Fibroblast of mammary gland (primary cell): ENCODE measurements at regions not wholly inside any gene's neighbourhood (a gene's known extent, or its start where the extent isn't known, plus 50 kb on each side); places are given as distances from the start of the nearest gene placed in this dataset.
"Not testable (repeated sequence)": the region's sequence is repeated elsewhere in the genome, so short reads cannot be mapped to it uniquely, and the experiment has no call there.

ENCODE experiments used
- DNase-seq: peaks from one replicate; pipeline ENCODE4 v3.0.0-alpha.2; 2010; ENCODE audit warnings: low read depth
- H3K4me3 ChIP-seq: 2 replicates; pipeline ENCODE4 v1.5.1; 2011; ENCODE audit warnings: low read depth, mild to moderate bottlenecking, low read length, moderate library complexity; ENCODE audit not compliant: control insufficient read depth
- TF ChIP-seq, protein P1 (sequence below): conservative IDR thresholded peaks from 2 replicates; pipeline ENCODE4 v1.5.1; 2011; ENCODE audit warnings: low read depth, low read length, inconsistent platforms; ENCODE audit not compliant: control insufficient read depth, insufficient read depth

DNA sequence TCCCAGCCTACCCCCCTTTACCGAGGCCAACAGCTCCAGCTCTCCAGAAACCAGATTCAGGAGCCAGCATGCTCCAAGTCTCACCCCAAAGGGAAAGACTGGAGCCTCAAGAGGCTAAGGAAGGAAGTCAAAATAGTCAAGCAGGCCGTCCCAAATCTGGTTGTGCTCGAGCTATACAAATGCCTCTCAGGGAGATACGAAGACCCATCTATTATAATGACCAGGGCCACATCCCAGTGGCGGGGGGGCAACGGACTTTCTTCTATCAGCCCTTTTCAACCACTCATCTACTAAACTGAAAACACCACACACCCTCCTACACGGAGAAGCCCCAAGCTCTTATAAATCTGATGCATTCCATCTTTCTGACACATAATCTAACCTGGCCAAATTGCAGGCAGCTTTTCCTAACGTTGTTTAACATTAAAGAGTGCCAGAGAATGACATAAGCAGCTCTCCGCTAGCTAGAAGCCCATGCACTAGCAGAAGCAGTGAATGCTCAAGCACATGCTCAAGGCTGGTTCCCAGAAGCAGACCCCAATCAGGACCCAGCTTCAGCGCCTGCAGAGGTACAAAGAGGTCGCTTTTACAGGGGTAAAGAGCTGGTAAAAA lies 104.6 kb upstream of the ZNF98 start:
- no peak for DNase-seq
- TF ChIP-seq, protein P1, sequence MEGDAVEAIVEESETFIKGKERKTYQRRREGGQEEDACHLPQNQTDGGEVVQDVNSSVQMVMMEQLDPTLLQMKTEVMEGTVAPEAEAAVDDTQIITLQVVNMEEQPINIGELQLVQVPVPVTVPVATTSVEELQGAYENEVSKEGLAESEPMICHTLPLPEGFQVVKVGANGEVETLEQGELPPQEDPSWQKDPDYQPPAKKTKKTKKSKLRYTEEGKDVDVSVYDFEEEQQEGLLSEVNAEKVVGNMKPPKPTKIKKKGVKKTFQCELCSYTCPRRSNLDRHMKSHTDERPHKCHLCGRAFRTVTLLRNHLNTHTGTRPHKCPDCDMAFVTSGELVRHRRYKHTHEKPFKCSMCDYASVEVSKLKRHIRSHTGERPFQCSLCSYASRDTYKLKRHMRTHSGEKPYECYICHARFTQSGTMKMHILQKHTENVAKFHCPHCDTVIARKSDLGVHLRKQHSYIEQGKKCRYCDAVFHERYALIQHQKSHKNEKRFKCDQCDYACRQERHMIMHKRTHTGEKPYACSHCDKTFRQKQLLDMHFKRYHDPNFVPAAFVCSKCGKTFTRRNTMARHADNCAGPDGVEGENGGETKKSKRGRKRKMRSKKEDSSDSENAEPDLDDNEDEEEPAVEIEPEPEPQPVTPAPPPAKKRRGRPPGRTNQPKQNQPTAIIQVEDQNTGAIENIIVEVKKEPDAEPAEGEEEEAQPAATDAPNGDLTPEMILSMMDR: no peak

DNA sequence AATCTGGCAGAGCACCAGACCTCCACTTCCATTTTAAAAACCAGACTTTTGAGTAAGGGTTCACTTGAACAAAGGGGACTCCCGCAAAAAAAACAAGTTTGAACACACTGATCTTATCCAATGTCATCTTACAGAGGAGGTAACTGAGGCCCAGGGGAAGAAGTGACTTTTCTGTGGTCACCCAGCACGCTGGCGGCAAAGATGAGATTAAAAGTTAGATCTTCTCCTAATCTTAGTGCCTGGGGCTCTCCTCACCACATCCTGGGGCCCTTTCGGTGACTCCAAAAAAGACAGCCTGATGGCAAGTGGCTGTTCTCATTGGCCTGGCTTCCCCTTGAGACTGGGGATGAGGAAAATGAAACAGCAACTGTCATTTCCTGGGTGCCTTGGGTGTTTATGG lies 101.8 kb upstream of the ZNF98 start:
- TF ChIP-seq, protein P1: no peak
- H3K4me3 ChIP-seq: no peak overlapping the region
- no peak for DNase-seq

More for the DNA sequence above, 104.6 kb upstream of the ZNF98 start:
- no peak overlapping the region for H3K4me3 ChIP-seq

DNA sequence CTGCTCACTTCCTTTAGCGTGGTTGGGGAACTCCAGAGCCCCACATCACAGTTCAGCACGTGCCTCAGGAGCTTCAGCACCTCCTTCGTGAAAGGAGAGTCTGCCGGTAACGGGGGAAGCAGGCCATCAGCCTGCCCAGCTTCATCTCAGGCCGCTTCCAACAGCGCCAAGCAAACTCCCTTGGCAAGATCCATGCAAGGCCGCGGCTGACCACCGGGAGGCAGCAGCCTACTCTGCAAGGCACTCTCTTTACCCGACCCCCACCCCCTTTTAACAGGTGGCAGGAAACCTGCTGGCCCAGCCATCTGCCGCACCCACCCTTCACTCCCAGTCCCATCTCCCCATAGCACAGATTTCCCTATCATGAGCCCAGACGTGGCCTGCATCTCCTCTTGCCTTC lies 97.4 kb upstream of the ZNF98 start:
- H3K4me3 ChIP-seq, DNase-seq: not testable (repeated sequence)

DNA sequence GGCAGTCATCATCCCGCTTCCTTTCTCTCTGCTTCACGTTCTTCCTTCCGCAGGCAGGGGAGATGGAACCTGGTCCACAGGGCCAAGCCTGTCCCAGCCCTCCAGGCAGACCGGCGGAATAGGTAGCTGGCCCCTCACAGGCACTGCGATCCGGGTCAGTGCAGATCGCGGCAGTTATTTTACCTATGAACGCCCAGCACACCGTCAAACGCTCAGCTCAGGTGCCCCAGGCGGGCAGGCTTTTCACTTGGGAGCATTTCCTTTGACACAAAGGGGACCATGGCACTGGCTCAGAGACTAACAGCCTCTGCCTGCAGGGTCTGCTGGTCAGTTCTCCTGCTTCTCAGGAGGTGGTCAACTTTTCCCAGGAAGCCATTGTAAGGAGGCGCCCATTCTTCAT lies 97.0 kb upstream of the ZNF98 start:
- DNase-seq: no peak
- TF ChIP-seq, protein P1: no peak
- H3K4me3 ChIP-seq: no peak overlapping the region

DNA sequence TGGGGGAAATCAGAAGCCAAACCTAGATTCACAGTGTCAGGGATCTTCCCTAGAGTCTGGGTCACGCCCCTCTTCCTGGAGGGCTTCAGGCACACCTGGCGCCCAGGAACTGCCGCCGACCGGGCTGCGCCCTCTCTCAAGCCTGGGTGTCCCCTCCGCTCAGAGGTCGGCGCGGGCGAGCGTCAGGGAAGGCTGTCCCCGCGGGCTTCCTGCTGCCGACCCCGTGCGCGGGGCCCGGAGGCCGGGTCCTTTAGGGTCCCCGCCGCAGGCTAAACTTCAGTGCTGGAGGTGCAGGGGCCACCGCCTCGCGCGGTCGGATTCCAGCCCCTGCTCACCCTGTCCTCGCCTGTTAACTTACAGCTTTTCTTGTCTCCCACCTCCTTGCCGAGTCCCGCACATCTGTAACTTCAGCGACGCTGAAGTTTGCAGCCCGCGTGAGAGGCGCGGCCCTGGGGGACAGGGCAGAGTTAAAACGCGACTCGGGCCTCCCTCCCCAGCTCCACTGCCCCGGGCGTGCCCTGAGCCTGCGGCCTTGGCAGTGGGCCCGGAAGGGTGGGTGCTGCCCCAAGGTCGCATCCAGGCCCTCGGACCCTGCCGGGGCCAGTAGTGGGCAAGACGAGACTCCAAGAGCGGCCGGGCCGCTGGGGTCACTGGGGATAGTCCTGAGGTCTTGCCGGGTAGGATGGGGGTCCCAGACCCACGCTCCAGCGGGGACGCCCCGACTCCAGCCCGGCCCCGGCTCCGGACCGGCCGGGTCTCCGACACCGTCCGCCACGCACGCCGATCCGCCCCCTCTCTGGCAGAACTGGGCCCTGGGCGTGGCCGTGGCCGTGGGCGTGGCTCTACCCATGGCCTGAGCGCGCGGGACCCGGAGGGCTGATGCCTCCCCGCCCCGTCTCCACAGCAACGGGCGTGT lies 95.6 kb upstream of the ZNF98 start:
- no peak for DNase-seq
- TF ChIP-seq, protein P1: no peak
- H3K4me3 ChIP-seq: no peak overlapping the region

DNA sequence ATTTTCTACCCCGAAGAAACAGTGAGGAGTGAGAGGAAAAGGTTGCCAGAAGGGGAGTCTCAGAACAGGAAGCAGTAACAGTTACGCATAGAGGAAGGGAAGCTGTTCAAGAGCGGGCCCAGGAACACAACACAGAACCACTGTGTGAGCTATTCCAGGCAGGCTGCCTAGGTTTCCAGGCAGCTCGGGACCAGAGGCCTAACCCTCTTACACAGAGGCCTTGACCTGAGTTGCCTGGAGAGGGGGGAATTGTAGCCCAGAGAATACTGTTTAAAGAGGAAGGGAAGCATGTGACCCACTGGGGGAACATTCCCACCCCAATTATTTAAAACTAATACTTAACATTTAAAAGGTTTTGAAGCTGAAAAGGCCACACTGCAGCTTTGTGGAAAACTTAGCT lies 93.3 kb upstream of the ZNF98 start:
- DNase-seq: no peak
- TF ChIP-seq, protein P1: no peak
- H3K4me3 ChIP-seq: no peak overlapping the region

DNA sequence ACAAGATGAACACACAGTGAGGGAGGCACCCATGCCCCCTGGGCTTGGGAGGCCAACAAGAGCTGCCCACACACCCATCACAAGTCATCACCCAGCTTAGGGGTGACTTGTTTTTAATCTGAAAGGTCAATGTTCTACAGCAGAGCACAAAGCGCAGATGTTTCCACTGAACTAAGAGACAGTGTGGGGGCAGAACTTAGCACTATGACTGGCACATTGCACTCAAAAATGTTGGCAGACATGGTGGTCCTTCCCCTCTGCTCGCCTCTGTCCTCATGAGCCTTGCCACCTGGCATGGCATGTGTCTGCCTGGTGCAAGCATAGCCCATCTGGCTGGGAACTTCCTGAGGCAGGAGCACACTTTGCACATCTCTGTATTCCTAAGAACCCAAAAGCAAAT lies 81.4 kb upstream of the ZNF98 start:
- DNase-seq: no peak
- no peak overlapping the region for H3K4me3 ChIP-seq
- TF ChIP-seq, protein P1: no peak
